HCEC 1CT (cell line): ENCODE measurements at regions not wholly inside any gene's neighbourhood (a gene's known extent, or its start where the extent isn't known, plus 50 kb on each side); places are given as distances from the start of the nearest gene placed in this dataset.
"Not testable (repeated sequence)": the region's sequence is repeated elsewhere in the genome, so short reads cannot be mapped to it uniquely, and the experiment has no call there.

Experiments used
- DNase-seq: peaks from one replicate; pipeline ENCODE4 v3.0.0-alpha.2; 2017

DNA sequence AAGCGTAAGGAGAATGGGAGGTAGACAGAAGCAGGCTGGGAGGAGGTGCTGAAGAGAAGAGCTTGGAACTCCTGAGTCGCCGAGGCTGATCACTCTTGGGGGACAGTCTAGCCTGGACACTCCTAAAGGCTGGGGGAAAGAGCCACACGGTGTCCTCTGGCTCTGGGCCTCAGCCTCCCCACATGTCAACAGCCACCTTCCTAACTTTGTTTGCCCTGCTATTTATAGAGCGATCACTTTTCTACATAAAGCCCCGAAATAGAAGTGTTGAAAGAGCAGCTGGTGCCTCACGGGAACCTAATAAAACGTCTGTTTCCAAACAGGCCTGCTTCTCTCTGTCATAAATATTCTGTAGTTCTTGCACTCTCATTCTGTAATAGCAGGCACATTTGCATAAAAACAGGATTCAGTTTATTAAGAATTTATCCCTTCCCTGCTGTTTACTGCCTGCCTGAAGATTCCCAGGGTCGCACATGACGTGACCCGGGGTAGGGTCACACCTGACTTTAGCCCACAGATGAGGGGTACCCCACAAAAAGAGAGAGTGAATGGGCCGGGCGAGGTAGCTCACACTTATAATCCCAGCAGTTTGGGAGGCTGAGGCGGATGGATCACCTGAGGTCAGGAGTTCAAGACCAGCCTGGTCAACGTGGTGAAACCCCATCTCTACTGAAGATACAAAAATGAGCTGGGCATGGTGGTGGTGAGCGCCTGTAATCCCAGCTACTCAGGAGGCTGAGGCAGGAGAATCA, 212.5 kb downstream of the TOMM20 start:
- no peak for DNase-seq

- DNase-seq, result no peak
Measured at GRCh38 chr1:234914606-234915290, 213.9 kb downstream of the TOMM20 start.

DNA sequence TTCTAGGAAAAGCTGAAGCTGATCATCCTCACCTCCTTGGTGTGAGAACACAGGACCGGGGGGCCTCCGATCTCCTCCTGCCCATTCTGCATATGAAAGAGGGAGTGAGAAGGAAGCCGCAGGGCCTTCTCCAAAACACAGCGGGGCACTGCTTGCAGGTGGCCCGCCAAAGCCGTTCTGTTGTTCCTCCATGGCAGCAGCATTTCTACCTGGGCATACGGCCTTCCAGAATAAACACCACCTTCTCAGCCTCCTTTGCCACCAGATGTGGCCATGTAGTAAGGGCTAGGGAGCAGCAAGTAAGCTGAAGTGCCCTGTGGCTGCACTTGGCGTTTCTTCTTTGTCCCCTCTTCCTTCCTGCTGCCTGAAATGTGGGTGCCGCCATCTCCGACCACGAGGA, 214.9 kb downstream of the TOMM20 start:
- DNase-seq, result no peak

- no peak for DNase-seq
Measured at GRCh38 chr1:234913278-234913649, 215.4 kb downstream of the TOMM20 start.

DNA sequence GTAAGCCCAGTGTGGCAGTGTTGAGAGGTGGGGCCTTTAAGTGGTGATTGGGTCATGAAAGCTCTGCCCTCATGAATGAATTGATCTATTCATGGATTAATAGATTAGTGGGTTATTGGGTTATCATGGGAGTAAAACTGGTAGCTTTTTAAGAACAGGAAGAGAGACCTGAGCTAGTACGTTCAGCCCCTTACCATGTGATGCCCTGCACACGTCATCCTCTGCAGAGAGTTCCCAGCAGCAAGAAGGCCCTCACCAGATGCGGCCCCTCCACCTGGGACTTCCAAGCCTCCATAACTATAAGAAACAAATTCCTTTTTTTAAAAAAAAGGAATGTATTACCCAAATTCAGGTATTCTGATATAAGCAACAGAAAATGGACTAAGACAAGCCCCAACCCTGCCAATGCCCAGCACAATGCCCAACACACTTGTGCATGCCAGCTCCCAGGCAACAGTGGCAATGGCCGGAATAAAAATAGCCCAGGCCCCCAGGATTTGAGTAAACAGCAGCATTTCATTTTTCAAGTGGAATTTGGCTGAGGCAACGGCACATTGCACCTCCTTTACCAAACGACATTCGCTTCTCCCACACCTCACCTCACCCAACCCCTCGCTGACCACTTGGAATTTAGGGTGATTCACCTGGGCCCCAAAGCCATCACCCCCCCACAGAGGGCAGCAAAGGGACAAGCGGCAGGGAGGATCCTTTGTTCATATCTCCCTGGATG, 215.9 kb downstream of the TOMM20 start:
- no peak for DNase-seq

GRCh38 chr1:234911787-234912186, 216.8 kb downstream of the TOMM20 start:
- DNase-seq, result no peak

DNA sequence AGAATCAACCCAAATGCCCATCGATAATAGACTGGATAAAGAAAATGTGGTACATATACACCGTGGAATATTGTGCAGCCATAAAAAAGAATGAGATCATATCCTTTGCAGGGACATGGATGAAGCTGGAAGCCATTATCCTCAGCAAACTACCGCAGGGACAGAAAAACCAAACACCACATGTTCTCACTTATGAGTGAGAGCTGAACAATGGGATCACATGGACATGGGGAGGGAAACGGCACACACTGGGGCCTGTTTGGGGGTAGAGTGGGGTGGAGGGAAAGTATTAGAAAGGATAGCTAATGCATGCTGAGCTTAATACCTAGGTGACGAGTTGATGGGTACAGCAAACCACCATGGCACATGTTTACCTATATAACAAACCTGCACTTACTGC, 217.5 kb downstream of the TOMM20 start:
- DNase-seq, result not testable (repeated sequence)

DNA sequence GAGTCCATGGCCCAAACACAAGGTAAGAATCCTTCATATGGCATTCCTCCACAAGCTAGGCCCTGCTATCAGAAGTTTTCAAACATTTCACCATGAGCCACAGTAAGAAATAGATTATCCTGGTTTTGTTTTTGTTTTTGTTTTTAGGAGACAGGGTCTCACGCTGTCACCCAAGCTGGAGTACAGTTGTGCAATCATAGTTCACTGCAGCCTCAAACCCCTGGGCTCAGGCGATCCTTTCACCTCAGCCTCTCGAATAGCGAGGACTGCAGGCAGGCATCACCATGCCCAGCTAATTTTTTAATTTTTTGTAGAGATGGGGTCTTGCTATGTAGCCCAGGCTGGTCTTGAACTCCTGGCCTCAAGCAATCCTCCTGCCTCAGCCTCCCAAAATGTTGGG, 218.8 kb downstream of the TOMM20 start:
- no peak for DNase-seq

GRCh38 chr1:234909307-234909810, 219.3 kb downstream of the TOMM20 start:
- no peak for DNase-seq

DNA sequence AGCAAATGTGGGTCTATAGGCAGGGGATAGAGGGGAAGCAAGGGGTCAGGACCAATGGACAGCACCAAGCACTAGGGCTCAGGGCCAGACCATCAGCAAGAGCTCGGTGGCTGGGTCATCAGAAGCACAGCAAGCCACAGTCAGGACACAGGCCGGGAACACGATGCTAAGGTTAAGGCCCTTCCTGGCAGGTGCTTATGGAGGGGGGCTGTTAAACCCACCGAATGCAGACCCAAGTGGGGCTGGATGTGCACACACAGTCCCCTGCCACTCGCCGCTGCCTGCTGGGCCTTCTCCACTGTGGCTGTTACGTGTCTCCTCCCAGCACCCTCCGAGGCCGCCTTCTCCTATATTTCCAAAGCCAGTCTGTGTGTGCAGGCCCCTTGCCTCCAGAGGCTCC, 220.1 kb downstream of the TOMM20 start:
- DNase-seq, result no peak

DNA sequence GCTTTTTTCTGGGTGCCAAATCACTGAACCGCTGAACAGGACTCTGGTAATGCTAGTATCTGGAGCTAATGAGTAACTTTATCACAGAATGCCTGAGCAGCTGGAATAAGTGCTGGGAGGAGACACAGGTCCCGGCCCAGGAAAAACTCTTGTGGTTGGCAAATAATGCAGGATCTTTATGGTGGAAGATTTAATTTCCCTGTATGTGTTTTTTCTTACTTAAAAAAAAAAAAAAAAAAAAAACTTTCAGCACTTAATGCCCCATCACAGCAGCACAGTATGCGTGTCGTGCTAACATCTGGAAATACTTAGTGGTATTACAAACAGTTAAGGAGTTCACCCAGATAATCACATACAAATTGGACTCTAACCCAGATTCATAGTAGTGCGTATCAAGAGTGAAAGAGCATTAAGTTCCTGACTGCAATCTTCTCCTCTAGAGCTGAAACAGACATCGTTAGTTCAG, 220.7 kb downstream of the TOMM20 start:
- peak; percentile 39 for DNase-seq

- DNase-seq, result no peak
Measured at GRCh38 chr1:234907208-234907939, 221.3 kb downstream of the TOMM20 start.

- DNase-seq, result no peak
Measured at GRCh38 chr1:234906654-234907053, 222.0 kb downstream of the TOMM20 start.

DNA sequence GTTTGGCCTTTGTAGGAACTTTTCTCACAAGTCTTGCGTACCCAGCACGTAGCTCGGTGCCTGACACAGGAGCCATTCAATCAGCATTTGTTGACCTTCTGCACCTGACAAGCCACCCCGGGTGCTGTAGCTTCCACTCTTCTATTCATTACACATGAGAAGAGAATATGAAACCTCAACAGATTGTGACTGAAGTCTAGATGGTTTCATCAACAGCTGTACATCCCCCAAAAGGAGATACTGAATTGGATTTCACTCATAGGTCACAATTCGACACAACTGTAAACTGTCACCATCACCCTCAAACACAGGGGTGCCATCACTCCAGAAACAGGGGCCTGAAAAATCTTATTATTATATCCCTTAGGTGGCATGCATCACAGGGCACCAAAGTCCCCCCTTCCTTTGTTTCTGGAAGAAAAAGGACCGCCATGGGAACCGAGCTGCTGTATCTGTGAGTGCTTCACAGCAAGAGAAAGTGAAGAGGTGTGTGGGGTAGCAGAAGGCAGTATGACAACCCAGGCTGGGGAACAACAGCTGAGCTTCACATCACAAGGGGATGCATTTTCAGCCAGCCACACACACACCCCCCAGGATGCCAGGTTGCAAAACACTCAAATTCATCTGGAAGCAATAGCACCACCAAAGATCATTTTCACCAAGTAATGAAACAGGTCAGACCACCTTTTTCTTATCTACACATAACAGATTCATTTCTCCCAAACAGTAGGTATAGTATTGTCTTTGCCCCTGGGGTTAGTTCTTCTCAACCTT, 225.7 kb downstream of the TOMM20 start:
- no peak for DNase-seq

GRCh38 chr1:234901491-234902049, 227.1 kb downstream of the TOMM20 start:
- DNase-seq, result peak; percentile 13

DNA sequence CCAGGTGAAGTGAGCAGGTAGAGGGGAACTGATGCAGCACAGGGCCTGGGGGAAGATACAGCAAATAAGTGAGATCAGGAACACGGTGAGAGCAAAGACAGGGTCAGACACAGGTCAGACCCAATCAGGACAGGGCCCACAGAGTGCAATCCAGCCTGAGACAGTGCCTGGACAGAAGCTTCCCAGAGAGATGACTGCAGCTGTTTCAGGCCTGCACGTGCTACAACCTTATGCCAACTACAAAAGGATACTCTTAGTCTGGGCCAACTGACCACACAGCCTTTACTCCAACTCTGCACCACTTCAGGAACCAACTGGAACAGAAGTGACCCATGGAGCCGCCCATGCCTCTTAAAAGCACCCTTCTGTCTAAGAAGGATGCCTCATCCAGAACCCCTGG, 228.0 kb downstream of the TOMM20 start:
- DNase-seq, result no peak

DNA sequence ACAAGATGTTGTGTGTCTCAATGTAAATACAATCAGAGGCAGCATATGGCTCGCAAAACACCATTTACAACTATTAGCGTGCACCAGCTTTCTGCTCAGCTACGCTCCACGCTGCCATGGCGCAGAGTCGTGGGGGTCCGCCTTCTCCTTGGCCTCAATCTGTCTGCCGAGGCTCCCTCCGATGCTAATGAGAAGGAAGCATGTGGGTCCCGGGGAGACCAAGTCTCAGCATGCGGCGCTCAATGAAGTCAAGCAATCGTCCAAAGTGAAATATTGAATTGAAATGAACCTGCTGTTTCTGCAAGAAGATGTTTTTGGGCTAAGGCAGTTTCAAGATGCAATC, 228.9 kb downstream of the TOMM20 start:
- no peak for DNase-seq

GRCh38 chr1:234899041-234899729, 229.5 kb downstream of the TOMM20 start:
- DNase-seq, result peak; percentile 24

DNA sequence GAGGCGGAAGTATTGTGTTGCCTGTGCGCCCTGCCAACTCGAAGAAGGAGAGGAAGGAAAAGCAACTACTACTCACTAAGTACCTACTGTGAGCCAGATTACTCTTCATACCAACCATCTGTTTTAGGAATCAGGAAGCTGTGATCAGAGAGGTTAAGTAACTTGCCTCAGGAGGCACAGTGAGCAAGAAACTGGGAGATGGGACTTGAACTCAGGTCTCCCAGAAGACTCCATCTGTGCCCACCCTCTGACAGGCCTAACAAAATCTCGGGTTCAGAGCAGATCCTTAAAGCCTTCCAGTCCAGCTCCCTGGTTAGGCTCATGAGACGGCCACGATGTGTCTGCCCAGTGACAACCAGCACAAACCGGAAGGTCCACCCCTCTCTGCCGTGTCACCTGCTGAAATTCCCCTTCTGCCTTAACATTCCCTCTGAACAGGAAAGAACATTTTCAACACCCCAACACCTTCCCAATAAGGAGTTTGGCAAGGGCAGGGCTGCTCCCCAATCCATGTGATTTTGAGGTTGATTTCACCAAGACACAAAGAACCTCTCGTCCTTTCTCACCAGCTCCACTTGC, 230.1 kb downstream of the TOMM20 start:
- no peak for DNase-seq

DNA sequence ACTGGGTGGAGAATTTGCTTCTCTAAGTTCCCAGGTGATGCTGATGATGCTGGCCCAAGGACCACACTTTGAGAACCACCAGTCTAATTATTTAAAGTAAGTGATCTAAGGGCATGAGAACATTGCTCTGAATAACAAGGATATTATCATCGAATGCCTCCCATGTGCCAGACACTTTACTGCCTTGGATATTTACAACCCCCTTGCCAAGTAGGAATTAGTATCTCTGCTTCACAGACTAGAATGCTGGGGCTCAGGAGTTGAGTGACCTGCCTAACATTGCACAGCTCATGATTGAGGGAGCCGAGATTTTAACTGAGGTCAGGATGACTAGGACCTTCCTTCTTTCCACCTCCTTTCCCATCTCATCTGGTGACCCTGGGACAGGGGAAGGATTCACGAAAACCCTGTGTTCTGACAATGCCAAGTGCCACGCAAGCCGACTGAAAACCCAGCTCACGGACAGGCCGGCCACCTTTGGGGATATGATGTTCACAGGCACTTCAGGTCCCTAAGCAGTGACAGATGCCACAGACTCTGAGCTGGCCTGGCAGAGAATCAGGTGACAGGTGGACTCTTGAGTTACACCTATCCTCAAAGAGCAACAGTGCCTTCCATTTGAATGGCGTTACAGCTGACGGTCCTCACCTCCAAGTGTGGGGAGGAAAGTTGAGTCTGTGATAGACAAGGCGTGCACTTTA, 230.7 kb downstream of the TOMM20 start:
- no peak for DNase-seq
